Fibroblast of skin of abdomen (primary cell): ENCODE measurements at regions not wholly inside any gene's neighbourhood (a gene's known extent, or its start where the extent isn't known, plus 50 kb on each side); places are given as distances from the start of the nearest gene placed in this dataset.

ENCODE experiments used
- DNase-seq: peaks from one replicate; pipeline ENCODE4 v3.0.0-alpha.2; 2013

GRCh38 chr10:128881086-128881485 is 586.0 kb upstream of the MGMT start:
- no peak for DNase-seq

GRCh38 chr10:128883231-128884032 is 583.6 kb upstream of the MGMT start:
- DNase-seq = no peak

GRCh38 chr10:128884033-128884425 is 583.0 kb upstream of the MGMT start:
- no peak for DNase-seq

- DNase-seq = no peak
Measured at GRCh38 chr10:128884496-128885072, 582.5 kb upstream of the MGMT start.

- no peak for DNase-seq
Measured at GRCh38 chr10:128885573-128886555, 581.2 kb upstream of the MGMT start.

GRCh38 chr10:128887856-128888255 is 579.2 kb upstream of the MGMT start:
- DNase-seq = no peak

- DNase-seq = no peak
Measured at GRCh38 chr10:128892005-128892404, 575.0 kb upstream of the MGMT start.

- DNase-seq = no peak
Measured at GRCh38 chr10:128894641-128895040, 572.4 kb upstream of the MGMT start.

- no peak for DNase-seq
Measured at GRCh38 chr10:128895473-128895872, 571.6 kb upstream of the MGMT start.

GRCh38 chr10:128896116-128896795 is 570.8 kb upstream of the MGMT start:
- no peak for DNase-seq

- no peak for DNase-seq
Measured at GRCh38 chr10:128896963-128897362, 570.1 kb upstream of the MGMT start.

- DNase-seq = no peak
Measured at GRCh38 chr10:128897401-128898129, 569.5 kb upstream of the MGMT start.

GRCh38 chr10:128898133-128898915 is 568.7 kb upstream of the MGMT start:
- no peak for DNase-seq

- no peak for DNase-seq
Measured at GRCh38 chr10:128898916-128899195, 568.2 kb upstream of the MGMT start.

- DNase-seq = no peak
Measured at GRCh38 chr10:128900456-128900855, 566.6 kb upstream of the MGMT start.

GRCh38 chr10:128901236-128901635 is 565.8 kb upstream of the MGMT start:
- DNase-seq = no peak

GRCh38 chr10:128902031-128902710 is 564.9 kb upstream of the MGMT start:
- DNase-seq = no peak

- DNase-seq = peak; percentile 36
Measured at GRCh38 chr10:128907155-128907941, 559.7 kb upstream of the MGMT start.

GRCh38 chr10:128908099-128908498 is 558.9 kb upstream of the MGMT start:
- DNase-seq = peak; percentile 44

GRCh38 chr10:128908499-128908898 is 558.5 kb upstream of the MGMT start:
- no peak for DNase-seq
